MM.1S (cell line): ENCODE measurements at regions not wholly inside any gene's neighbourhood (a gene's known extent, or its start where the extent isn't known, plus 50 kb on each side); places are given as distances from the start of the nearest gene placed in this dataset.

Experiments
- EZH2phosphoT487 ChIP-seq: fragments of 300-600 bp; sonication (generic); IDR thresholded peaks from 2 replicates; pipeline ENCODE4 v1.6.1; 2018; ENCODE audit warnings: antibody characterized with exemption, low read length
- TF ChIP-seq, protein P1 (sequence below): fragments of 300-600 bp; sonication (generic); IDR thresholded peaks from 2 replicates; pipeline ENCODE4 v1.5.1; 2016; ENCODE audit warnings: antibody characterized with exemption, low read length, mixed read lengths

DNA sequence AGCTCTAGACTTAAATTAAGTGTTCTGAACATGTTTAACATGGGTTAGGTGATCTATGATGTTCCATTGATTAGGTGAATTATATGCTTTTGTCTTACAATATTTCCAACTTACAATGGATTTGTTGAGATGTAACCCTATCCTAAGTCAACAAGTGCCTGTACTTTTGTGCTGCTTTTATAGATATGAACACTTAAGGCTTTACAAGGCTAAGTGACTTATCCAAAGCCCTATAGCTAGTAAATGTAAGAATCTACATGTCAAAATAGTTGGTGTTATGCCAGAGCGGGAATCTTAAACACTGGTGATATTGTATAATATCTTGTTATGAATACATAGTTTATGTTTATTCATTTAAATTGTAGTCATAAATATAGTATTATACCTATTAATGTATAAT lies 1629.1 kb upstream of the IGFBP7 start:
- TF ChIP-seq, protein P1, sequence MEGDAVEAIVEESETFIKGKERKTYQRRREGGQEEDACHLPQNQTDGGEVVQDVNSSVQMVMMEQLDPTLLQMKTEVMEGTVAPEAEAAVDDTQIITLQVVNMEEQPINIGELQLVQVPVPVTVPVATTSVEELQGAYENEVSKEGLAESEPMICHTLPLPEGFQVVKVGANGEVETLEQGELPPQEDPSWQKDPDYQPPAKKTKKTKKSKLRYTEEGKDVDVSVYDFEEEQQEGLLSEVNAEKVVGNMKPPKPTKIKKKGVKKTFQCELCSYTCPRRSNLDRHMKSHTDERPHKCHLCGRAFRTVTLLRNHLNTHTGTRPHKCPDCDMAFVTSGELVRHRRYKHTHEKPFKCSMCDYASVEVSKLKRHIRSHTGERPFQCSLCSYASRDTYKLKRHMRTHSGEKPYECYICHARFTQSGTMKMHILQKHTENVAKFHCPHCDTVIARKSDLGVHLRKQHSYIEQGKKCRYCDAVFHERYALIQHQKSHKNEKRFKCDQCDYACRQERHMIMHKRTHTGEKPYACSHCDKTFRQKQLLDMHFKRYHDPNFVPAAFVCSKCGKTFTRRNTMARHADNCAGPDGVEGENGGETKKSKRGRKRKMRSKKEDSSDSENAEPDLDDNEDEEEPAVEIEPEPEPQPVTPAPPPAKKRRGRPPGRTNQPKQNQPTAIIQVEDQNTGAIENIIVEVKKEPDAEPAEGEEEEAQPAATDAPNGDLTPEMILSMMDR: no peak
- TF ChIP-seq EZH2phosphoT487: no peak
